ACHN (cell line): ENCODE measurements at regions not wholly inside any gene's neighbourhood (a gene's known extent, or its start where the extent isn't known, plus 50 kb on each side); places are given as distances from the start of the nearest gene placed in this dataset.
A peak's percentile ranks its signal among the peaks of the same experiment; 100 is the strongest.

Source experiments
- DNase-seq: peaks from one replicate; pipeline ENCODE4 v3.0.0-alpha.2; 2015
- in situ Hi-C: cut with HindIII; loops from 2 replicates; pipeline ENCODE4 v1.10.0; 2017; ENCODE audit warnings: low sequenced_read_pairs, low pct_ligation_motif_present, low pct_unique_long_range_greater_than_20kb

- in situ Hi-C loops, result no loop called here
- DNase-seq, result no peak
These were observed 368.0 kb upstream of the GRIN3A start for GRCh38 chr9:102106439-102106838.

- in situ Hi-C loops, result no loop called here
These were observed 363.3 kb upstream of the GRIN3A start for GRCh38 chr9:102101723-102102122.

GRCh38 chr9:102087141-102087540, 348.7 kb upstream of the GRIN3A start:
- DNase-seq, result no peak
- in situ Hi-C loops, result no loop called here

More at GRCh38 chr9:102101723-102102122, 363.3 kb upstream of the GRIN3A start:
- DNase-seq, result no peak

GRCh38 chr9:102085548-102085947, 347.1 kb upstream of the GRIN3A start:
- in situ Hi-C loops, result no loop called here
- DNase-seq, result no peak

- in situ Hi-C loops, result no loop called here
- DNase-seq, result no peak
These were observed 333.8 kb upstream of the GRIN3A start for GRCh38 chr9:102072059-102072764.

- in situ Hi-C loops, result no loop called here
- DNase-seq, result no peak
These were observed 331.5 kb upstream of the GRIN3A start for GRCh38 chr9:102069969-102070368.

- in situ Hi-C loops, result no loop called here
- DNase-seq, result no peak
These were observed 316.4 kb upstream of the GRIN3A start for GRCh38 chr9:102054811-102055210.

GRCh38 chr9:102049586-102050246, 311.3 kb upstream of the GRIN3A start:
- in situ Hi-C loops, result no loop called here
- no peak for DNase-seq

GRCh38 chr9:102047549-102047948, 309.1 kb upstream of the GRIN3A start:
- no peak for DNase-seq
- in situ Hi-C loops, result no loop called here

- no peak for DNase-seq
- in situ Hi-C loops, result no loop called here
These were observed 305.7 kb upstream of the GRIN3A start for GRCh38 chr9:102044133-102044532.

- no peak for DNase-seq
- in situ Hi-C loops, result no loop called here
These were observed 299.6 kb upstream of the GRIN3A start for GRCh38 chr9:102038006-102038405.

- DNase-seq, result peak; percentile 23
- in situ Hi-C loops, result no loop called here
These were observed 297.5 kb upstream of the GRIN3A start for GRCh38 chr9:102035929-102036328.

- in situ Hi-C loops, result no loop called here
- no peak for DNase-seq
These were observed 294.2 kb upstream of the GRIN3A start for GRCh38 chr9:102032614-102033013.

GRCh38 chr9:102000956-102001355, 262.5 kb upstream of the GRIN3A start:
- no peak for DNase-seq
- in situ Hi-C loops, result no loop called here

- in situ Hi-C loops, result no loop called here
- DNase-seq, result no peak
These were observed 261.0 kb upstream of the GRIN3A start for GRCh38 chr9:101999441-101999840.

GRCh38 chr9:101995231-101995630, 256.8 kb upstream of the GRIN3A start:
- in situ Hi-C loops, result no loop called here
- DNase-seq, result peak; percentile 36

- in situ Hi-C loops, result no loop called here
- no peak for DNase-seq
These were observed 255.3 kb upstream of the GRIN3A start for GRCh38 chr9:101993771-101994170.

- in situ Hi-C loops, result no loop called here
These were observed 253.5 kb upstream of the GRIN3A start for GRCh38 chr9:101991926-101992325.

GRCh38 chr9:101977614-101978210, 239.3 kb upstream of the GRIN3A start:
- in situ Hi-C loops, result no loop called here
- peak; percentile 37 for DNase-seq

More at GRCh38 chr9:101991926-101992325, 253.5 kb upstream of the GRIN3A start:
- DNase-seq, result no peak

GRCh38 chr9:101970609-101971008, 232.2 kb upstream of the GRIN3A start:
- in situ Hi-C loops, result no loop called here
- DNase-seq, result no peak
